Dendritic cell treated with granulocyte-macrophage colony-stimulating factor and Interleukin-4, amounts not matched to agents 40 ng/mL and 50 ng/mL, for 4 days (primary cell): ENCODE measurements at regions not wholly inside any gene's neighbourhood (a gene's known extent, or its start where the extent isn't known, plus 50 kb on each side); places are given as distances from the start of the nearest gene placed in this dataset.
"Not testable (repeated sequence)": the region's sequence is repeated elsewhere in the genome, so short reads cannot be mapped to it uniquely, and the experiment has no call there.

Experiments
- H3K27ac Mint-ChIP-seq: one replicate; pipeline ENCODE4 v1.8.0; 2022; ENCODE audit warnings: mild to moderate bottlenecking, mixed read lengths
- H3K27me3 Mint-ChIP-seq: one replicate; pipeline ENCODE4 v1.8.0; 2022; ENCODE audit warnings: mild to moderate bottlenecking, mixed read lengths
- H3K36me3 Mint-ChIP-seq: one replicate; pipeline ENCODE4 v1.8.0; 2022; ENCODE audit warnings: low read depth, mixed read lengths
- H3K4me1 Mint-ChIP-seq: one replicate; pipeline ENCODE4 v1.8.0; 2022; ENCODE audit warnings: low read depth, mixed read lengths
- H3K4me3 Mint-ChIP-seq: one replicate; pipeline ENCODE4 v1.8.0; 2022; ENCODE audit warnings: mild to moderate bottlenecking, moderate library complexity, mixed read lengths
- H3K9me3 Mint-ChIP-seq: one replicate; pipeline ENCODE4 v1.8.0; 2022; ENCODE audit warnings: mixed read lengths
- intact Hi-C: fragments of 100-400 bp; cut with micrococcal nuclease; formaldehyde crosslinking; loops from one replicate; pipeline ENCODE4 v1.15.0; 2022

DNA sequence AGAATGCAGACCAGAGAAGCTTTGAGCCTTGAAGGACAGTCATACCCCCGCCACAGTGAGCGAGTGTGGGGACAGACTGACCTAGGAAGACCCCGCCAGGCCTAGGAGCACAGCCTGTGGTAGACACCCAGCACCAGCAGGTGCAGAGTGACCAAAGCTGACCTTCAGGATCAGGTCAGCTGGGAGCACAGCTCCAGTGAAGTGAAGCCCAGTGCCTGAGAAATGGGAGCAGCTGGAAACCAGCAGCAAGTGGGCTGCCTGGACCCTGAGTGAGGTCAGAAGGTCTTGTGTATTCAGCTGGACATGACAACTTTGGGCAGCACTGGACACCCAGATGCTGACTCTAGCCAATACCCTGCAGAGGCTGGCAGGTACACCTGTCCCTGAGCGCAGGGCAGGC is 268.9 kb downstream of the TEX29 start:
- Mint-ChIP-seq H3K27me3 (no peaks in the 10 kb centered on the region), H3K9me3 (peaks cover 29% of the 10 kb centered on the region), H3K27ac (no peak overlapping the region), H3K36me3 (no peaks in the 10 kb centered on the region), H3K4me1 (no peaks in the 10 kb centered on the region), H3K4me3 (no peak overlapping the region)
- intact Hi-C loops: no loop called here

DNA sequence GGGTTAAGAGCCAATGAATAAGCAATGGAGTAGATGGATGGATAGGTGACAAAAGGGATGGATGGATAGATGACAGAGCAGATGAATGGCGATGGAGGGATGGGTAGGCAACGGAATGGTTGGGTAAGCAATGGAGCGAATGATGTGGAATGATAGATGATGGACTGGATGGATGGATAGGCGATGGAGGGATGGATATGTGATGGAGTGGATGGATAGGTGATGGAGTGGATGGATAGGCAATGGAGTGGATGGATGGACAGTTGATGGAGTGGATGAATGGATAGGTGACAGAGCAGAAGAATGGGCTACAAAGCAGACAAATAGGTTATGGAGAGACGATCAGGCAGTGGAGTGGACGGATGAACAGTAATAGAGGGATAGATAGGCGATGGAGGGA is 269.6 kb downstream of the TEX29 start:
- H3K36me3 Mint-ChIP-seq: no peaks in the 10 kb centered on the region
- H3K4me1 Mint-ChIP-seq: no peaks in the 10 kb centered on the region
- peaks cover 29% of the 10 kb centered on the region for H3K9me3 Mint-ChIP-seq
- no peak overlapping the region for H3K4me3 Mint-ChIP-seq
- intact Hi-C loops: no loop called here
- H3K27me3 Mint-ChIP-seq: no peaks in the 10 kb centered on the region
- no peak overlapping the region for H3K27ac Mint-ChIP-seq

DNA sequence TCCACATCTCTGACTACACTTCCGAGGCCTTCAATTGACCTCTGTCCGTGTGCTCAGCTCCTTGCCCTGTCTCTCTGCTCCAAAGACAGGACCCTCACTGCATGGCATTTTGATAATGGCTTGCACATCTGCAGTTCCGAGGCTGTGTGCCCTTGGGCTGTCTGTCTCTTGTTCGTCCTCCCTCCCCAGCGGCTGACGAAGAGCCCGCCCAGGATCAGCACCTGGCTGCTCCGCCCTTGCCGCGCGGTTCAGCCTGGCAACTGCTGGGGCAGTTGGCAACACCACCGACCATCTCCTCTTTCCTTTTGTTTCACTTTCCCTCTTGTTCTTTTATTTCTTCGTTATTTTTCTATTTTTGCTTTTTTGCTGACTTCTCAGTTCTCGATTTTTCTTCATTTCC is 270.4 kb downstream of the TEX29 start:
- intact Hi-C loops: no loop called here
- no peaks in the 10 kb centered on the region for H3K27me3 Mint-ChIP-seq
- no peak overlapping the region for H3K4me3 Mint-ChIP-seq
- no peaks in the 10 kb centered on the region for H3K36me3 Mint-ChIP-seq
- H3K4me1 Mint-ChIP-seq: no peaks in the 10 kb centered on the region
- peaks cover 29% of the 10 kb centered on the region for H3K9me3 Mint-ChIP-seq
- no peak overlapping the region for H3K27ac Mint-ChIP-seq

DNA sequence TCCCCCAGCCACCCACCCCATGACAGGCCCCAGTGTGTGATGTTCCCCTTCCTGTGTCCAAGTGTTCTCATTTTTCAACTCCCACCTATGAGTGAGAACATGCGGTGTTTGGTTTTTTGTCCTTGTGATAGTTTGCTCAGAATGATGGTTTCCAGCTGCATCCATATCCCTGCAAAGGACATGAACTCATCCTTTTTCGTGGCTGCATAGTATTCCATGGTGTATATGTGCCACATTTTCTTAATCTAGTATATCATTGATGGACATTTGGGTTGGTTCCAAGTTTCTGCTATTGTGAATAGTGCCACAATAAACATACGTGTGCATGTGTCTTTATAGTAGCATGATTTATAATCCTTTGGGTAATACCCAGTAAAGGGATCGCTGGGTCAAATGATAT is 273.0 kb downstream of the TEX29 start:
- H3K4me3 Mint-ChIP-seq, H3K27ac Mint-ChIP-seq, intact Hi-C loops, H3K36me3 Mint-ChIP-seq, H3K27me3 Mint-ChIP-seq, H3K4me1 Mint-ChIP-seq: not testable (repeated sequence)
- peaks cover 20% of the 10 kb centered on the region for H3K9me3 Mint-ChIP-seq

DNA sequence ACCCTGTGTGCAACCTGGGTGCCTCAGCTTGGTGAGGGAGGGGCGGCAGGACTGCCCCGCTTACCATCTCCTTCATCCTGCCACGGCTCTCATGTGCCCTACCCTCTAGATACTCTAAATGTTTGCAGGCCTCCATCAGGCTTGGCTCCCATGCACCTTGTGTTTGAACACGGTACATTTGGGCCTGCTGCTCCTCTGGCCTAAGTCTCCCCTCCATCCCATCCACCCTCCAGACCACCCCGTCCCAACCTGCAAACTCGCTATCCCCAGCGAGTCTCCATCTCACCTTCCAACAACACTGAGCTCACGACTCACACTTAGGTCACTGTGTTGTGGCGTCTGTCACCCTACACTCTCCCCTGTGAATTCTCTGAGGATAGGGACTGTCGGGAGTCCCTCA is 274.2 kb downstream of the TEX29 start:
- intact Hi-C loops: no loop called here
- Mint-ChIP-seq H3K27me3 (no peaks in the 10 kb centered on the region), H3K36me3 (no peaks in the 10 kb centered on the region), H3K4me3 (no peak overlapping the region), H3K27ac (no peak overlapping the region), H3K4me1 (no peaks in the 10 kb centered on the region), H3K9me3 (peaks cover 18% of the 10 kb centered on the region)

DNA sequence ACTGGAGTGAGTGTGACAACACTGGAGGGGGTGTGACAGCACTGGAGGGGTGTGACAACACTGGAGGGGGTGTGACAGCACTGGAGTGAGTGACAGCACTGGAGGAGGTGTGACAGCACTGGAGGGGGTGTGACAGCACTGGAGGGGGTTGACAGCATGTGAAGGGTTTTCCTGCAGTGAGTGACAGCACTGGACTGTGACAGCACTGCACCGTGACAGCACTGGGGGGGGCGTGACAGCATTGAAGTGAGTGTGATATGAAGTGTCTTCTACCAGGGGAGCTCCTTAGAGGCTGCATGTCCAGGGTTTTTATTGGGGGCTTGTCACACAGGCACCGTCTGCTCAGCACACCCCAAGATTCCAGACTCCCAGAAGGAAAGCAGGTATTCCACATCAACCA is 274.8 kb downstream of the TEX29 start:
- Mint-ChIP-seq H3K9me3 (peaks cover 11% of the 10 kb centered on the region), H3K27me3 (no peaks in the 10 kb centered on the region), H3K4me1 (no peaks in the 10 kb centered on the region), H3K4me3 (no peak overlapping the region), H3K27ac (no peak overlapping the region), H3K36me3 (no peaks in the 10 kb centered on the region)
- intact Hi-C loops: no loop called here

DNA sequence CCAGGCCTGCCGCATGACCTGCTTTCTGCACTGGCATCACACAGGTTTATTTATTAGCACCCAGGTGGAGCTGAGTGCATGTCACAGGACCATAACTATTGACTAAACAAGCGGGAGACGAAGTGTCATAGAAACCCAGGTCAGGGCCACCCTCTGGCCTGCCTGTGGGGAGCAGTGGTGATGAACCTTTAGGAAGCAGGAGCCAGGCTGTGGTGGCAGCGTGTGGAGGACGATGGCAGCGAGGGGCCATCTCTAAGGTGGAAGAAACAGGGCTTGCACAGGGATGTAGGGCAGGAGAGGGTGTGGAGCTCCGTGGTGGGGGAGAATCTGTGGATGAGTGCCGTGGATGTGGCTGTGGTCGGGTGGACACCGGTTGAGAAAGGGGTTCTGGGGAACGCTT is 275.3 kb downstream of the TEX29 start:
- Mint-ChIP-seq H3K4me3 (no peak overlapping the region), H3K9me3 (peaks cover 6% of the 10 kb centered on the region), H3K27ac (no peak overlapping the region), H3K36me3 (no peaks in the 10 kb centered on the region), H3K27me3 (no peaks in the 10 kb centered on the region), H3K4me1 (no peaks in the 10 kb centered on the region)
- intact Hi-C loops: no loop called here

DNA sequence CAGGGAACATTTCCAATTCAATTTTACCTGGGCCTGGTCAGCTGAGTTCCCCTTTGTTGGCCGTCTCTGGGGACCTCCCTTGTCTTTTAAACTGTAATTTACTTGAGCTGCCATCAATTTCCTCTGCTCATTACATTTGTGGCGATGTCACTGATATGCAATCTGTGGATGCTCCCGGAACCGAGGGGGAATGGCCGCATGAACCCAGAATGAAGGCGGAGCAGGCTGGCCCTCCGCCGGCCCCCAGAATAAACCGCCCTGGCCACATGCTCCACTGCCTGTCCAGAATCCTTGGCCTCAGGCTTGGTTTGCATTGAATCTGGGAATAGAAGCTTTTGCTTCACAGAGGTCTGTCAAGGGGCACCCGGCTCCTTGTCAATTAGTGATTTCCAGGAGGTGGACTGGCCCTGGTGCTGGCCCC is 276.8 kb downstream of the TEX29 start:
- intact Hi-C loops: no loop called here
- Mint-ChIP-seq H3K36me3 (no peaks in the 10 kb centered on the region), H3K4me3 (no peak overlapping the region), H3K9me3 (no peaks in the 10 kb centered on the region), H3K4me1 (no peaks in the 10 kb centered on the region), H3K27ac (no peak overlapping the region), H3K27me3 (no peaks in the 10 kb centered on the region)

DNA sequence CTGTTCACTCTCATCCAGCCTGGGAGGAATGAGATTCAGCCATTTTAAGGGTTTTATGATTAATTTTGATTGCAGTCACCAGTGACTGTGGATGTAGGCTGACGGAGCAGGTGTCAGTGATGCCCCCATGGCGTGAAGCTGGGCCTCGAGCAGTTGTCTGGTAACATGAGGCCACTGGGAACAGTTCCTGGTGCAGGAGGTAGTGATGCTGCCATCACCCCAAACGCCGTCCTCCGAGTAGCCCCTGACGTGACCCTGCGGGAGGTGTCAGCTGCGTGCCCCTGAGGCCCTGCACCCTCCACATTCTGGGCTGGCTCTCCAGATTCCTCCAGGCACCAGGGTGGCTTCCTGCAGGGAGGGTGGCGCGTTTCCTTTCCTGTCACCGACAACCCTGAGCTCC is 277.2 kb downstream of the TEX29 start:
- H3K27ac Mint-ChIP-seq: no peak overlapping the region
- H3K4me1 Mint-ChIP-seq: no peaks in the 10 kb centered on the region
- intact Hi-C loops: no loop called here
- no peaks in the 10 kb centered on the region for H3K36me3 Mint-ChIP-seq
- no peaks in the 10 kb centered on the region for H3K27me3 Mint-ChIP-seq
- H3K4me3 Mint-ChIP-seq: no peak overlapping the region
- H3K9me3 Mint-ChIP-seq: no peaks in the 10 kb centered on the region

DNA sequence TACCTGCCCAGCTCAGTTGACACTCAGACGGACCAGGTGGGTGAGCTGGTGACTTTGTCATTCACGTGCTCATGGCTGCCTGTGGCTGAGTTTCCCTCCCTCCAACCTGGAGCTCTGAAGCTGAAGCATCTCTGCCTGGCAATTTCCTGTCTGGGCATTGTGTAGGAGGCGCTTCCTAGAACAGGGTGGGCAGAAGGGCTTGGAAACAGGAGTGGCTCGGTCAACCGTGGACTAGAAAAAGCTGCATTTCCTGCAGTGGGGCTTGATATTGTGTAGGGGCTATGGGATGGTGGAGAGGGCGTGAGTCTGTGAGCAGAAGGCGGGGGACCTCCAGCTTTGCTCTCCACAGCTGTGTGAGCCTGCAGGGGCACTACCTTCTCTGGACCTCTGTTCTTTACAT is 278.3 kb downstream of the TEX29 start:
- no peak overlapping the region for H3K27ac Mint-ChIP-seq

DNA sequence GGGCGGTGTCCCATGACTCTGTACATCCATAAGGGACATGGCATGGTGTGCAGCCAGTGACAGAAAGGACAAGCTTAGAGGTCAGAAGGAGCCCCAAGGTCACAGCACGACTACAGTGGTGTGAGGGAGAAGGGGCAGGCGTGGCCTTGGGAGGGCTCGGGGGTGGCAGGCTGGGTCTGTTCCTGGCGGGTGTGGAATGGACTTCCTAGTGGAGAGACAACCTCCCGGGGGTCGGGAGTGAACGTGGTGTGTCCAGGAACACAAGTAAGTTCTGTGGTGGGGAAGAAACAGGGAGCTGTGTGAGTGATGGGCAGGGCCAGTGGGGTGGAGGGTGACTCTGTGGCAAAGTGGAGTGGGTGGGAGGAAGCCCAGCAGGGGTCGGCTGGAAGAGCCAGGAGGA is 279.3 kb downstream of the TEX29 start:
- no peaks in the 10 kb centered on the region for H3K27me3 Mint-ChIP-seq
- H3K4me3 Mint-ChIP-seq: no peak overlapping the region
- H3K4me1 Mint-ChIP-seq: no peaks in the 10 kb centered on the region
- no peaks in the 10 kb centered on the region for H3K9me3 Mint-ChIP-seq
- no peaks in the 10 kb centered on the region for H3K36me3 Mint-ChIP-seq
- H3K27ac Mint-ChIP-seq: no peak overlapping the region
- intact Hi-C loops: no loop called here

More for the DNA sequence above, 278.3 kb downstream of the TEX29 start:
- Mint-ChIP-seq H3K4me3 (no peak overlapping the region), H3K4me1 (no peaks in the 10 kb centered on the region), H3K27me3 (no peaks in the 10 kb centered on the region), H3K36me3 (no peaks in the 10 kb centered on the region), H3K9me3 (no peaks in the 10 kb centered on the region)
- intact Hi-C loops: no loop called here

DNA sequence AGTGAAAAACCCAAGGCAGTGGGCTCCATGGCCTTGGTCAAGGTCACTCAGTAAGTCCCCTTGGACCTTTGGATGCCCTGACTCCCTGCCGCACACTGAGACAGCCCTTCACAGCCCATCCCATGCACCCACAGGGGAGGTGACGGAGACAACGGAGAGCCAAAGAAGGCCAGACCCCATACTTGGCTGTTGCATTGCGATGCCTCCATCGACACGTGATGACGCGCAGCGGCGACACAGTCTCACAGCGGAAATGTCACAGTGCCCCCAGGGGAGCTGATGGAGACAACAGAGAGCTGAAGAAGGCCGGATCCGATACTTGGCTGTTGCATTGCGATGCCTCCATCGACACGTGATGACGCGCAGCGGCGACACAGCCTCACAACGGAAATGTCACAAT is 282.4 kb downstream of the TEX29 start:
- no peak overlapping the region for H3K27ac Mint-ChIP-seq

DNA sequence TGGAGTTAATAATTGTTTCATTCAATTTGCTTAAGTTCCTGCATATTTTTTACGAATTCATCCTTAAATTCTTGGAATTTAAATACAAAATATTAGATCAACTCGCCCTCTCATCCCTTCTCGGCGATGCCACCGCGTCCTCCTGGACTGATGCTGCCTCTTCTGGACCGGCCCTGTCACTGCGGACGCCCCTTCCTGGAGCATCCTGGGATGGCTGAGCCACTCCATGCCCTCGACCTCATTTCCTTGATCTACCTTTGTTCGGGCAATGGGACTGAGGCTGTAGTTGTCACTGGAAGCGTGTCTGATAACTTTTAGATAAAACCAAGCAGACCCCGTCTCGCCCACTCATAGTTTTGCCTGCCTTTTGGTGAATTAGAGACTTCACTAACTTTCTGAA is 283.7 kb downstream of the TEX29 start:
- Mint-ChIP-seq H3K36me3 (no peaks in the 10 kb centered on the region), H3K4me3 (no peak overlapping the region), H3K27ac (no peak overlapping the region), H3K4me1 (no peaks in the 10 kb centered on the region), H3K9me3 (peaks cover 10% of the 10 kb centered on the region), H3K27me3 (no peaks in the 10 kb centered on the region)
- intact Hi-C loops: no loop called here

More for the DNA sequence above, 282.4 kb downstream of the TEX29 start:
- intact Hi-C loops: no loop called here
- Mint-ChIP-seq H3K27me3 (no peaks in the 10 kb centered on the region), H3K9me3 (peaks cover 10% of the 10 kb centered on the region), H3K4me1 (no peaks in the 10 kb centered on the region), H3K4me3 (no peak overlapping the region), H3K36me3 (no peaks in the 10 kb centered on the region)

DNA sequence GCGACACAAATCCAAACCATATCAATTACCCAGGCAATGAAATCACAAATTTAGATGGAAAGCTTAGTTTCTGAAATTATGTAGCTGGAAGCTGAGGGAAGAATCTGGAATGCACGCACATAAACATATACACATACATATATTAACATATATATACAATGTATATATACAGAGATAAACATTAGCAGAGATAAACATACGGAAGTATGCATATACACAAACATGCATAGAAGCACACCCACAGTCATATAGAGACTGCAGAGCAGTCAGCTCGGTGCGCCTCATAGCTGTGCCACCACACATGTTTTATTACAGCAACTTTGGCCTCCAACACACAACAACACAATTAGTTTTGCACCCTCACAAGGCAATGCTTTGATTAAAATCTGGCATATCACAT is 288.1 kb downstream of the TEX29 start:
- H3K4me3 Mint-ChIP-seq: no peak overlapping the region
- intact Hi-C loops: no loop called here

DNA sequence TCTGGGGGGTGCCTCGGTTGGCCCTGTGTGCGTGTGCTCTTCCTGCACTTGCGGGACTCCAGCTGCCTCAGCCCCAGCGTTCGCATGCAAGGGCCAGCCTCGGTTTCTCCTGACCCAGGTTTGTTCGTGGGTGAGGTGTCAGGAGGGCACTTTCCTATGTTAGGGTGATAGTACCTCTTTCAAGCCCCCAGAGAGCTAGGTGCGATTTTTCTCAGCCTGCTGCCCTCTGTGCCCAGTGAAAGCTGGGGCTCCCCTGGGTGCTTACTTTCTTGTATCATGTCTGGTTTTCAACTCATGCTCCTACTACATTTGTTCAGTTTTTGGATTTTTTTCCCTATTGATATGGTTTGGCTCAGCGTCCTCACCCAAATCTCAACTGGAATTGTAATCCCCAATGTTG is 289.2 kb downstream of the TEX29 start:
- intact Hi-C loops: no loop called here
- Mint-ChIP-seq H3K27ac (no peak overlapping the region), H3K4me1 (no peaks in the 10 kb centered on the region), H3K4me3 (no peak overlapping the region), H3K36me3 (no peaks in the 10 kb centered on the region), H3K9me3 (peaks cover 10% of the 10 kb centered on the region), H3K27me3 (no peaks in the 10 kb centered on the region)

More for the DNA sequence above, 288.1 kb downstream of the TEX29 start:
- no peaks in the 10 kb centered on the region for H3K36me3 Mint-ChIP-seq
- peaks cover 10% of the 10 kb centered on the region for H3K9me3 Mint-ChIP-seq
- H3K27me3 Mint-ChIP-seq: no peaks in the 10 kb centered on the region
- H3K27ac Mint-ChIP-seq: no peak overlapping the region
- no peaks in the 10 kb centered on the region for H3K4me1 Mint-ChIP-seq

DNA sequence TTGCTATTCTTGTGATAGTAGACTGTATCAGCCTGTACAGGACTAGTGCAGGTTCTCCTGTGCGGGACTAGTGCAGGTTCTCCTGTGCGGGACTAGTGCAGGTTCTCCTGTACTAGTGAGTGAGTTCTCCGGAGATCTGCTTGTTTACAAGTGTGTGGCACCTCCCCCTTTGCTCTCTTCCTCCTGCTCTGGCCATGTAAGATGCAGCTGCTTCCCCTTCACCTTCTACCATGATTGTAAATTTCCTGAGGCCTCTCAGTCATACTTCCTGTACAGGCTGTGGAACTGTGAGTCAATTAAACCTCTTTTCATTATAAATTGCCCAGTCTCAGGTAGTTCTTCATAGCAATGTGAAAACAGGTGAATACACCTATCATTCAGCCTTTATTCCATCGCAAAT is 289.6 kb downstream of the TEX29 start:
- Mint-ChIP-seq H3K4me3 (no peak overlapping the region), H3K27ac (no peak overlapping the region), H3K4me1 (no peaks in the 10 kb centered on the region), H3K9me3 (peaks cover 10% of the 10 kb centered on the region), H3K27me3 (no peaks in the 10 kb centered on the region), H3K36me3 (no peaks in the 10 kb centered on the region)
- intact Hi-C loops: no loop called here
